GM23248 (cell line): ENCODE measurements at regions not wholly inside any gene's neighbourhood (a gene's known extent, or its start where the extent isn't known, plus 50 kb on each side); places are given as distances from the start of the nearest gene placed in this dataset.

Experiments used
- EZH2 ChIP-seq: fragments of 200-600 bp; sonication (generic); IDR thresholded peaks from 2 replicates; pipeline ENCODE4 v1.6.1; 2018; ENCODE audit warnings: antibody characterized with exemption, mild to moderate bottlenecking; ENCODE audit not compliant: insufficient read depth, poor library complexity, severe bottlenecking
- EZH2phosphoT487 ChIP-seq: fragments of 200-600 bp; sonication (generic); IDR thresholded peaks from 2 replicates; pipeline ENCODE4 v1.6.1; 2018; ENCODE audit warnings: antibody characterized with exemption, moderate library complexity, mild to moderate bottlenecking, low read depth; ENCODE audit not compliant: insufficient read depth

DNA sequence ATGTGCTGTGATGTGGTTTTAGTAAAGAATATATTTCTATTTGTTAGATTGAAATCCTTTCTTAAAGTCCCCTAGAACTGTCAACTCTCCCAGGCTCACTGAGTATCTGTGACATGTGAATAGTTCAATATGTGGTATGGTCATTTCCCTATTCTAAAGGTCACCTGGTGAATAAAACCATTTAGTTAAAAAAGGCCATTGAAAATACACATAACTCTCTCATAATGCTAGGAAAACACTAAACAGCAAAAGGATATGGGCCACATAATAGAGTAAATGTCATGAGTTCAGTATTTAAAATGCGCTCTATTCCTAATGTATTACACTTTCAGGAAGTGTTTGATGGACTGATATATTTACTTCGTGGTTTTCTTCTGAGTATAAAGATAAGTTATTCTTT, 420.9 kb upstream of the JAG1 start:
- no peak for TF ChIP-seq EZH2
- no peak for TF ChIP-seq EZH2phosphoT487
